Pons (tissue), 1 donor: ENCODE measurements at regions not wholly inside any gene's neighbourhood (a gene's known extent, or its start where the extent isn't known, plus 50 kb on each side); places are given as distances from the start of the nearest gene placed in this dataset.

Source experiments
- DNase-seq: peaks from one replicate; pipeline ENCODE4 v3.0.0-alpha.2; 2016; ENCODE audit warnings: low spot score

- no peak for DNase-seq
Measured at GRCh38 chr1:175894581-175894980, 151.2 kb upstream of the TNR start.

DNA sequence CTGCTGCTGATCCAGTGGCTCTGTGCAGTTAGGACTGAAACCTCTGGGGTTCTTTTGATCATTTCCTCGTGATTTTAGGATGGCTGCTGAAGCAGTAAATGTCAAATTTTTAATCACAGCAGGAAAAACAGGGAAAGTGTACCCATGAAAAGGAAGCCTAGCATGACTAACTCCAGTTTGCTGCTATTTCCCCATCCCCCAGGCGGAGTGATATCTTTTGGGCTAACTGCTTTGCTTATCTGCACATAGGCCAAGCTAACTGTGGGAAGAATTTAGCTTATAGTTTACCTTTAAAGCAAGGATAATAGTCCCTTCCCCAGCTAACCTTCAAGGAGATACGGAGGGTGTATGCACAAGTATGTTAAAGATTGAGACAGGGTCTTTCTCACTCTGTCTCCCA lies 149.8 kb upstream of the TNR start:
- no peak for DNase-seq

- DNase-seq: no peak
Measured at GRCh38 chr1:175892686-175893085, 149.3 kb upstream of the TNR start.

DNA sequence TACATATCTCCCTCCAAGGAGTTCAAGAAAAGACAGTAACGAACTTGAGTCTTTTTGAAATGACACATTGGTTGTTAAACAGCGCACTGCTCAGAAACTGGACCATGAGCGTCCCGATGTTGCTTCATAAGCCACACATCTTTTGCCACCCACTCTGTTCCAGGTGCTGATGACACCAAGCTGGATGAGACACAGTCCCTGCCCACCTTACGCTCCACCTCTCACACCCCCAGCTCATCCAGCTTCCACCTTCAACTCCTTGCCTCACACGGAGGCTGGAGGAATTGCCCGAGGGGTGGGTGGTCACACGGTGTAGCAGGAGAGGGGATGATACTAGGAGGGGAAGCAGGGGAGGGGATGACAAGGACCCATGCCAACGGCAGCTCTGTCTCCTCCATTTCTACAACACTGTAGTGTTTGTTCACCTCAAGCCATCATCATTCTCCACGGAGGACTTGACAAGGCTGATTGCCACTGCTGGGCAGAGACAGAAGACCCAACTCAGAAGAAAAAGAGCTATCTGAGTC lies 148.5 kb upstream of the TNR start:
- no peak for DNase-seq

GRCh38 chr1:175890958-175891357 lies 147.6 kb upstream of the TNR start:
- no peak for DNase-seq

GRCh38 chr1:175889848-175890247 lies 146.5 kb upstream of the TNR start:
- no peak for DNase-seq

DNA sequence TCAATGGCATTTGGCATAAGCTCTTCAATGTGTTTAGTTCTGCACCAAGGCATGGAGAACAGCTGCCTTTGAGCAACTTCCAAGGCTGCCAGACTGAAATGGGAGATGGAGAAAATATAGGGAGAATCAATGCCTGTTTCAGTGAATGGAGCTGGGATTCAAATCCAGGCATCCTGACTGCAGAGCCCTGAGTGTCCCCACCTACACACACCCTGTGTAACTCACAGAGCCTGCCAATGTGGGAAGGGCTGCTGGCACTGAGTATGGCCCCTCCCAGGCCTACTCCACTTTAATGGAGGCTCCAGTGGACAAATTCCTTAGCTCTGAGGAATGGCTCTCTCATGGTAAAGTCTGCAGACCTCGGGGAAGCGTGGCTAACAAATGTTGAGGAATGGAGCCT lies 145.6 kb upstream of the TNR start:
- DNase-seq: no peak

DNA sequence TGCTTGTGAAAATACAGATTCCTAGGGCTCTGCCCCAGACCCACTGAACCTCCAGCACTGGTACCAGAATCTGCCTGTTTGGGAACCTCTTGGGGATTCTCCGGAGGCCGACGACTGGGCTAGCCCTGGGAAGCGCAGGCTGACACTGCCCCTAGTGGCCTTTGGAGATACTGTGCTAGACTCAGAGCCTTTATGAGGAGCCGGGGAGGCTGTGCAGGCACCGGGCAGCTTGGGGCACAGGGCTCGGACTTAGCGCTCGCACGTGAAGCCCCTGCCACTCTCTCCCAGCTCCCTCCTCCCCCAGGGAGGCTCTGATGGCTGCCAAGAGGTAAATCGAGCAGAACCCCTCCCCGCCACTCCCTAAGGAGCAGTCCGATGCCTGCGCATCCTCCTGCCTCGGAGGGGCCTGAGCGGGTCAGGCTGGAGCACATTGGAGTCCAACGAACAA lies 144.6 kb upstream of the TNR start:
- DNase-seq: peak; percentile 83

DNA sequence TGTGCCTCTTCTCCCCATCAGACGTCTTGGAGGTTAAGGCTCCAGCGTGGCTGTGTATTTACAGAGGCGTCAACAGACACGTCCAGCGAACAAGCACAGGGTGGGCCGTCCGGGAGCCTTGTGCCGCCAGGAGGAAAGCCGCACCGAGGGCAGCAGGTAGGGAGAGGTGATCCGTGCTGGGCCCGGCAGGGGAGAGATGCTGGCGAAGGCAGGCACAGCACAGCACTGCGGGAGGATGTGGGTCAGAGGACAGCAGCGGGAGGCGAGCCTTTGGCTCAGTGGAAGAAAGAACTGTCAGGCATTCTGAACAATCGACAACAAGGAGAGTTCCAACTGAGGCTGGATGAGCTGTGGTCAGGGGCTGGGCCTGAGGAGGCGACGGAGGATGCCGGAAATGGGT lies 144.1 kb upstream of the TNR start:
- no peak for DNase-seq

- peak; percentile 66 for DNase-seq
Measured at GRCh38 chr1:175885326-175885725, 141.9 kb upstream of the TNR start.

DNA sequence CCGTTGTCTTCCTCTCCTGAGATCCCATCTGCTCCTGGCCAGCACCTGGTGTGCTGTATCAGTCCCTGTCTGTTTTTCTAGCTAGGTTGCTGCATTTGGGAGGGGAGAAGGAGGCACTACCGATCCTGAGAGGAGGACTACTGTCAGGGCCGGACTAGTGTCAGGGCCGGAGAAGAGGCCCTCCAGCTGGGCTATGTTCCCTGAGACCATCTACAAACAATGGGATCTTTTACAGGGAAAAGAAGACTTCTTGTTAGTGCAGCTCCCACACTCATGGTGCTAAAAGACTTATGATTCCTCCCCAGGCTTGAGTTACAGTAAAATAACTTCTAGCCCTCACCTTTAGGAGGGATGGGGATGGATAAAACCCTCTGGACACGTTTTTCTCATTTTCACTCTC lies 141.0 kb upstream of the TNR start:
- peak; percentile 73 for DNase-seq

- no peak for DNase-seq
Measured at GRCh38 chr1:175882192-175882591, 138.8 kb upstream of the TNR start.

- no peak for DNase-seq
Measured at GRCh38 chr1:175881246-175881976, 138.0 kb upstream of the TNR start.

DNA sequence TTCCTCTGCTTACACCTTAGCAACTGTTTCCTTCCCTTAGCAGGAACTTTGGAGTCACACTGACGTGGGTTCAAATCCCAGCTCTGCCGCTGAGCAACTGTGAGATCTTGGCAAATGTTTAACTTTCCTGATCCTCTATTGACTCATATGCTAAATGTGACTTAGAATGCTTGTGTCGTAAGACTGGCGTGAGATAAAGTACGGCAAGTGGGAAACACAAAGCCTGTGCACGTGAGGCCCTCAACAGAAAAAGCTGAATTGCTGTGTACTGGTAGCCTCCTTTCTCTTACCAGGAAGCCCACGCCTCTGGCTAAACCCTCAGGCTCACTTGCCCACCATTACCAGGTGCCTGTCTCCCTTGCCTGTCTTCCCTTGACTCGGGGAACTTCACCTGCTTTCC lies 135.4 kb upstream of the TNR start:
- DNase-seq: no peak

GRCh38 chr1:175877939-175878737 lies 134.7 kb upstream of the TNR start:
- DNase-seq: peak; percentile 75

- DNase-seq: no peak
Measured at GRCh38 chr1:175875556-175875955, 132.2 kb upstream of the TNR start.

- no peak for DNase-seq
Measured at GRCh38 chr1:175874081-175874480, 130.7 kb upstream of the TNR start.

DNA sequence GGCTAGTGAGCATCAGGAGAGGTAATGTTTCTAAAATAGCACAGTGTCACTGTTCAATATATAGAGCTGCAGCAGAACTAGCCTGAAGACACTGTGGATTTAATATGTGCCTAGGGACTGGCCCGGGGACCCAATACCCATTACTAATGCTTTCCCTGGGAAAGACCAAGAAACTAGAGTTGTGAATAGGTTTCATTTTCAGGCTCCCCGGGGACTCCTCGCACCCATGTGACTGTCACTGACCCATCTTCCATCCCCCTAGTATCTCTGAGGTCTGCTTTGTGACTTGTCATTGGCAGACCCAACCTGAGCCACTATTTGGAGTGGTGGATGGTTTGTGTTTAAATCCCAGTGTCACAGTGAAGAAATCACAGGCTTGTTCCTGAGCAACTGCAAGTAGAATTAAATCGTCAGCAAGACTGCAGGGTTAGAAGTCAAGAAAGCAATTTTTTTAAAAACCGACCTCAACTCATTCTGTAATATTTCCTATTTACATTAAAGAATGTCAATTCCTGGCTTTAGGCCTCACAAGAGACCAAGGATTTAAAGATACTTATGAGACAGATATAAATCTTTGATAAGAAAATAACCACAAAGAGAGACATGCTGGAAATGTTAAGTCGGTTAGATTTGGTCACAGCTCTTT lies 130.0 kb upstream of the TNR start:
- DNase-seq: no peak

GRCh38 chr1:175872588-175872987 lies 129.2 kb upstream of the TNR start:
- no peak for DNase-seq

- DNase-seq: no peak
Measured at GRCh38 chr1:175871647-175872046, 128.3 kb upstream of the TNR start.

GRCh38 chr1:175870217-175870616 lies 126.8 kb upstream of the TNR start:
- DNase-seq: no peak

DNA sequence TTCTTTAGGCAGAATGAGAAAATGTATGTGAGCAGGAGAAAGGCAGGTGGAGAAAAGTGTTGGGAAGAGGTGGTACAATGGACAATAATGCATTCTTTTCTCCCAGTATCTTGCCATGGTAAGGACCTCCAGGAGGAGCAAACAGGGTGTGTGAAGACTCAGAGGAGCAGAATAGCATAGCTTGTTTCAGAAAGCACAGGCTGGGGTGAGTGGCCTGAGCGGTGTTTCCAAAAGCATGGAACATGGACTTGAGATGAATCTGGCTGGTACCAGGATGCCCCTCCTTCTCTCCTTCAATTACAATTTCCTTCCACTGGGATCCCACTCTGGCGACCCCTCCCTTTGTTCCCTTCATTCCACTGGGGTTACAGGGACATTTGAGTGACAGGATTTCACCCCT lies 123.4 kb upstream of the TNR start:
- DNase-seq: no peak
